Mucosa of descending colon (tissue), 3 donors: ENCODE measurements at regions not wholly inside any gene's neighbourhood (a gene's known extent, or its start where the extent isn't known, plus 50 kb on each side); places are given as distances from the start of the nearest gene placed in this dataset.

Experiments
- ATAC-seq: fragments of 200-7000 bp; cut with Tn5 transposase; one replicate; pipeline ENCODE4 v1.9.1; 2020; ENCODE audit warnings: mild to moderate bottlenecking, moderate library complexity
- DNase-seq, 3 donors: peaks; one replicate each; pipeline ENCODE4 v3.0.0-alpha.2; 2020
- H3K36me3 ChIP-seq: fragments of 200-600 bp; one replicate; pipeline ENCODE4 v1.8.0; 2021; ENCODE audit warnings: low read depth, mild to moderate bottlenecking
- H3K4me1 ChIP-seq: fragments of 200-600 bp; one replicate; pipeline ENCODE4 v1.8.0; 2021; ENCODE audit warnings: low read depth, mild to moderate bottlenecking
- H3K4me3 ChIP-seq: fragments of 200-600 bp; one replicate; pipeline ENCODE4 v1.8.0; 2021; ENCODE audit warnings: mild to moderate bottlenecking
- H3K9me3 ChIP-seq: fragments of 200-600 bp; one replicate; pipeline ENCODE4 v1.8.0; 2021; ENCODE audit warnings: mild to moderate bottlenecking
- CTCF ChIP-seq: fragments of 200-600 bp; IDR thresholded peaks from one replicate; pipeline ENCODE4 v1.8.0; 2022; ENCODE audit warnings: antibody characterized with exemption, mild to moderate bottlenecking
- intact Hi-C, 2 donors: fragments of 100-400 bp; cut with DNase I in 1 of 2; cut with micrococcal nuclease in 1 of 2; formaldehyde crosslinking; loops; one replicate each; pipeline versions ENCODE4 v1.11.0 to v1.11.1; 2022; cut with DNase I, micrococcal nuclease
- donor health status: DM: no; HTN: no; CAD: no; lungs with moderate emphysema.
- donor health status: DM: no; HTN: no; CAD: no.
- donor health status: DM: no; HTN: yes; CAD: no.

- H3K4me1 ChIP-seq, result no peaks in the 10 kb centered on the region
- no peak for ATAC-seq
- H3K4me3 ChIP-seq, result no peak overlapping the region
- intact Hi-C loops, result no loop called here
- H3K36me3 ChIP-seq, result no peaks in the 10 kb centered on the region
- no peak for TF ChIP-seq CTCF
- no peaks in the 10 kb centered on the region for H3K9me3 ChIP-seq
- DNase-seq, result no peak
Observed at GRCh38 chr5:13480834-13481233, 463.7 kb downstream of the DNAH5 start.

- intact Hi-C loops, result no loop called here
- no peaks in the 10 kb centered on the region for H3K4me1 ChIP-seq
- no peak for TF ChIP-seq CTCF
- peak in 1 of 3 donors; percentile 3 for DNase-seq
- no peaks in the 10 kb centered on the region for H3K9me3 ChIP-seq
- ATAC-seq, result no peak
- H3K4me3 ChIP-seq, result no peak overlapping the region
- no peaks in the 10 kb centered on the region for H3K36me3 ChIP-seq
Observed at GRCh38 chr5:13478831-13479465, 465.5 kb downstream of the DNAH5 start.

GRCh38 chr5:13477118-13477737, 467.3 kb downstream of the DNAH5 start:
- no peak overlapping the region for H3K4me3 ChIP-seq
- no peak for TF ChIP-seq CTCF
- ATAC-seq (no peak), DNase-seq (no peak)
- H3K36me3 ChIP-seq, result no peaks in the 10 kb centered on the region
- H3K4me1 ChIP-seq, result no peaks in the 10 kb centered on the region
- no peaks in the 10 kb centered on the region for H3K9me3 ChIP-seq
- intact Hi-C loops, result no loop called here

- no peaks in the 10 kb centered on the region for H3K36me3 ChIP-seq
- ATAC-seq (no peak), DNase-seq (no peak)
- no peaks in the 10 kb centered on the region for H3K4me1 ChIP-seq
- no peak for TF ChIP-seq CTCF
- no peaks in the 10 kb centered on the region for H3K9me3 ChIP-seq
- no peak overlapping the region for H3K4me3 ChIP-seq
- intact Hi-C loops, result no loop called here
Observed at GRCh38 chr5:13472842-13473241, 471.6 kb downstream of the DNAH5 start.

- intact Hi-C loops, result no loop called here
- H3K9me3 ChIP-seq, result no peaks in the 10 kb centered on the region
- no peak for ATAC-seq
Observed at GRCh38 chr5:13470975-13471374, 473.5 kb downstream of the DNAH5 start.

More at GRCh38 chr5:13470975-13471374, 473.5 kb downstream of the DNAH5 start:
- H3K4me1 ChIP-seq, result no peaks in the 10 kb centered on the region
- H3K4me3 ChIP-seq, result no peak overlapping the region
- DNase-seq, result no peak
- TF ChIP-seq CTCF, result no peak
- no peaks in the 10 kb centered on the region for H3K36me3 ChIP-seq
